WERI-Rb-1 (cell line): ENCODE measurements at regions not wholly inside any gene's neighbourhood (a gene's known extent, or its start where the extent isn't known, plus 50 kb on each side); places are given as distances from the start of the nearest gene placed in this dataset.

Experiments used
- DNase-seq: peaks from one replicate; pipeline ENCODE4 v3.0.0-alpha.2; 2020
- H3K27ac ChIP-seq: fragments of 250-450 bp; sonication (Bioruptor Pico); 2 replicates; pipeline ENCODE4 v1.5.1; 2020; ENCODE audit warnings: mild to moderate bottlenecking, moderate library complexity
- H3K27me3 ChIP-seq: fragments of 250-450 bp; sonication (Bioruptor Pico); 2 replicates; pipeline ENCODE4 v1.5.1; 2021; ENCODE audit warnings: mild to moderate bottlenecking, low read depth, moderate library complexity; ENCODE audit not compliant: insufficient read depth, severe bottlenecking
- H3K36me3 ChIP-seq: fragments of 250-450 bp; sonication (Bioruptor Pico); 2 replicates; pipeline ENCODE4 v1.5.1; 2020; ENCODE audit warnings: mild to moderate bottlenecking, moderate library complexity
- H3K4me3 ChIP-seq: 2 replicates; pipeline ENCODE4 v1.5.1; 2011; ENCODE audit warnings: low read depth, mild to moderate bottlenecking, control low read depth, low read length
- H3K9me3 ChIP-seq: fragments of 250-450 bp; sonication (Bioruptor Pico); 2 replicates; pipeline ENCODE4 v1.5.1; 2021; ENCODE audit warnings: mild to moderate bottlenecking, moderate library complexity; ENCODE audit not compliant: severe bottlenecking
- CTCF ChIP-seq: IDR thresholded peaks from 2 replicates; pipeline ENCODE4 v1.5.1; 2011; ENCODE audit warnings: low read depth, mild to moderate bottlenecking, control low read depth, inconsistent platforms, low read length

GRCh38 chr2:118529908-118530599 is 317.4 kb downstream of the EN1 start:
- peaks cover 48% of the 10 kb centered on the region for H3K27me3 ChIP-seq
- no peak for DNase-seq
- no peaks in the 10 kb centered on the region for H3K9me3 ChIP-seq
- H3K27ac ChIP-seq = no peak overlapping the region
- H3K36me3 ChIP-seq = no peaks in the 10 kb centered on the region
- H3K4me3 ChIP-seq = no peak overlapping the region
- no peak for TF ChIP-seq CTCF

GRCh38 chr2:118527571-118527970 is 319.9 kb downstream of the EN1 start:
- no peak for TF ChIP-seq CTCF
- no peak for DNase-seq
- Histone ChIP-seq H3K4me3 (no peak overlapping the region), H3K9me3 (no peaks in the 10 kb centered on the region), H3K36me3 (no peaks in the 10 kb centered on the region), H3K27ac (no peak overlapping the region), H3K27me3 (peaks cover 51% of the 10 kb centered on the region)

GRCh38 chr2:118525346-118525745 is 322.1 kb downstream of the EN1 start:
- H3K4me3 ChIP-seq = no peak overlapping the region
- no peak for TF ChIP-seq CTCF
- H3K36me3 ChIP-seq = no peaks in the 10 kb centered on the region
- no peak overlapping the region for H3K27ac ChIP-seq
- H3K9me3 ChIP-seq = peaks cover 6% of the 10 kb centered on the region
- DNase-seq = no peak
- H3K27me3 ChIP-seq = peaks cover 40% of the 10 kb centered on the region

GRCh38 chr2:118524911-118525310 is 322.5 kb downstream of the EN1 start:
- H3K27ac ChIP-seq = no peak overlapping the region
- no peak overlapping the region for H3K4me3 ChIP-seq
- no peaks in the 10 kb centered on the region for H3K36me3 ChIP-seq
- TF ChIP-seq CTCF = no peak
- H3K27me3 ChIP-seq = peaks cover 36% of the 10 kb centered on the region
- DNase-seq = no peak
- H3K9me3 ChIP-seq = peaks cover 6% of the 10 kb centered on the region

GRCh38 chr2:118523761-118524160 is 323.7 kb downstream of the EN1 start:
- no peak overlapping the region for H3K4me3 ChIP-seq
- DNase-seq = no peak
- no peak overlapping the region for H3K27ac ChIP-seq
- no peak for TF ChIP-seq CTCF
- no peaks in the 10 kb centered on the region for H3K36me3 ChIP-seq
- H3K9me3 ChIP-seq = peaks cover 6% of the 10 kb centered on the region
- peaks cover 41% of the 10 kb centered on the region for H3K27me3 ChIP-seq

GRCh38 chr2:118521960-118522359 is 325.5 kb downstream of the EN1 start:
- H3K27ac ChIP-seq = no peak overlapping the region

More at GRCh38 chr2:118521960-118522359, 325.5 kb downstream of the EN1 start:
- no peak for DNase-seq
- peaks cover 6% of the 10 kb centered on the region for H3K9me3 ChIP-seq
- TF ChIP-seq CTCF = no peak
- H3K4me3 ChIP-seq = no peak overlapping the region
- H3K27me3 ChIP-seq = peaks cover 36% of the 10 kb centered on the region
- H3K36me3 ChIP-seq = no peaks in the 10 kb centered on the region
